Activated T-helper 17 cell treated with anti-CD3 and anti-CD28 coated beads, Interleukin-2, amount 50 U/mL, for 72 hours (primary cell): ENCODE measurements at regions not wholly inside any gene's neighbourhood (a gene's known extent, or its start where the extent isn't known, plus 50 kb on each side); places are given as distances from the start of the nearest gene placed in this dataset.
"Not testable (repeated sequence)": the region's sequence is repeated elsewhere in the genome, so short reads cannot be mapped to it uniquely, and the experiment has no call there.

Experiments
- ATAC-seq: fragments of 150-1000 bp; cut with Tn5 transposase; replicated peaks from 2 replicates; pipeline ENCODE4 v1.10.0; 2021; ENCODE audit warnings: mild to moderate bottlenecking, moderate library complexity
- H3K27ac Mint-ChIP-seq: one replicate; pipeline ENCODE4 v1.8.0; 2022; ENCODE audit warnings: mixed read lengths
- H3K27me3 Mint-ChIP-seq: one replicate; pipeline ENCODE4 v1.8.0; 2022; ENCODE audit warnings: mixed read lengths
- H3K36me3 Mint-ChIP-seq: one replicate; pipeline ENCODE4 v1.8.0; 2022; ENCODE audit warnings: low read depth, mild to moderate bottlenecking, mixed read lengths
- H3K4me1 Mint-ChIP-seq: one replicate; pipeline ENCODE4 v1.8.0; 2022; ENCODE audit warnings: mixed read lengths
- H3K4me3 Mint-ChIP-seq: one replicate; pipeline ENCODE4 v1.8.0; 2022; ENCODE audit warnings: mild to moderate bottlenecking, mixed read lengths
- H3K9me3 Mint-ChIP-seq: one replicate; pipeline ENCODE4 v1.8.0; 2022; ENCODE audit warnings: mixed read lengths

- Mint-ChIP-seq H3K4me1 (no peaks in the 10 kb centered on the region), H3K27me3 (no peaks in the 10 kb centered on the region), H3K36me3 (no peaks in the 10 kb centered on the region), H3K9me3 (no peaks in the 10 kb centered on the region), H3K27ac (no peak overlapping the region), H3K4me3 (no peak overlapping the region)
- ATAC-seq: no peak
These were observed 133.8 kb upstream of the RFX3 start for GRCh38 chr9:3659647-3660046.

GRCh38 chr9:3658964-3659363 is 133.2 kb upstream of the RFX3 start:
- H3K9me3 Mint-ChIP-seq: no peaks in the 10 kb centered on the region
- H3K27ac Mint-ChIP-seq: no peak overlapping the region
- H3K4me1 Mint-ChIP-seq: no peaks in the 10 kb centered on the region
- no peaks in the 10 kb centered on the region for H3K36me3 Mint-ChIP-seq
- ATAC-seq: no peak
- H3K27me3 Mint-ChIP-seq: no peaks in the 10 kb centered on the region
- H3K4me3 Mint-ChIP-seq: no peak overlapping the region

- H3K4me1 Mint-ChIP-seq: no peaks in the 10 kb centered on the region
- no peak overlapping the region for H3K4me3 Mint-ChIP-seq
- no peaks in the 10 kb centered on the region for H3K36me3 Mint-ChIP-seq
- H3K27me3 Mint-ChIP-seq: no peaks in the 10 kb centered on the region
- no peaks in the 10 kb centered on the region for H3K9me3 Mint-ChIP-seq
- no peak overlapping the region for H3K27ac Mint-ChIP-seq
- ATAC-seq: no peak
These were observed 130.4 kb upstream of the RFX3 start for GRCh38 chr9:3656224-3656623.

GRCh38 chr9:3650994-3651622 is 125.3 kb upstream of the RFX3 start:
- no peak for ATAC-seq
- no peak overlapping the region for H3K4me3 Mint-ChIP-seq
- H3K27ac Mint-ChIP-seq: no peak overlapping the region
- H3K4me1 Mint-ChIP-seq: no peaks in the 10 kb centered on the region
- no peaks in the 10 kb centered on the region for H3K27me3 Mint-ChIP-seq
- no peaks in the 10 kb centered on the region for H3K9me3 Mint-ChIP-seq
- H3K36me3 Mint-ChIP-seq: no peaks in the 10 kb centered on the region

GRCh38 chr9:3648722-3649246 is 123.0 kb upstream of the RFX3 start:
- H3K4me3 Mint-ChIP-seq: no peak overlapping the region
- H3K27ac Mint-ChIP-seq: no peak overlapping the region
- H3K27me3 Mint-ChIP-seq: no peaks in the 10 kb centered on the region
- ATAC-seq: no peak
- H3K9me3 Mint-ChIP-seq: no peaks in the 10 kb centered on the region
- no peaks in the 10 kb centered on the region for H3K4me1 Mint-ChIP-seq
- no peaks in the 10 kb centered on the region for H3K36me3 Mint-ChIP-seq

GRCh38 chr9:3648266-3648665 is 122.5 kb upstream of the RFX3 start:
- H3K4me1 Mint-ChIP-seq: no peaks in the 10 kb centered on the region
- H3K4me3 Mint-ChIP-seq: no peak overlapping the region
- no peak for ATAC-seq

GRCh38 chr9:3647652-3648051 is 121.9 kb upstream of the RFX3 start:
- Mint-ChIP-seq H3K9me3 (no peaks in the 10 kb centered on the region), H3K27ac (no peak overlapping the region), H3K36me3 (no peaks in the 10 kb centered on the region)

More at GRCh38 chr9:3648266-3648665, 122.5 kb upstream of the RFX3 start:
- Mint-ChIP-seq H3K36me3 (no peaks in the 10 kb centered on the region), H3K9me3 (no peaks in the 10 kb centered on the region), H3K27ac (no peak overlapping the region), H3K27me3 (no peaks in the 10 kb centered on the region)

GRCh38 chr9:3646226-3646625 is 120.4 kb upstream of the RFX3 start:
- no peaks in the 10 kb centered on the region for H3K27me3 Mint-ChIP-seq
- H3K4me3 Mint-ChIP-seq: no peak overlapping the region
- no peaks in the 10 kb centered on the region for H3K36me3 Mint-ChIP-seq
- H3K9me3 Mint-ChIP-seq: no peaks in the 10 kb centered on the region
- no peaks in the 10 kb centered on the region for H3K4me1 Mint-ChIP-seq
- no peak for ATAC-seq
- no peak overlapping the region for H3K27ac Mint-ChIP-seq

More at GRCh38 chr9:3647652-3648051, 121.9 kb upstream of the RFX3 start:
- Mint-ChIP-seq H3K4me3 (no peak overlapping the region), H3K27me3 (no peaks in the 10 kb centered on the region), H3K4me1 (no peaks in the 10 kb centered on the region)
- ATAC-seq: no peak

GRCh38 chr9:3642075-3642474 is 116.3 kb upstream of the RFX3 start:
- H3K36me3 Mint-ChIP-seq, ATAC-seq, H3K4me1 Mint-ChIP-seq, H3K9me3 Mint-ChIP-seq, H3K27me3 Mint-ChIP-seq, H3K27ac Mint-ChIP-seq, H3K4me3 Mint-ChIP-seq: not testable (repeated sequence)

- H3K27ac Mint-ChIP-seq: no peak overlapping the region
- peaks cover 14% of the 10 kb centered on the region for H3K36me3 Mint-ChIP-seq
- no peak overlapping the region for H3K4me3 Mint-ChIP-seq
- H3K4me1 Mint-ChIP-seq: no peaks in the 10 kb centered on the region
- no peaks in the 10 kb centered on the region for H3K27me3 Mint-ChIP-seq
- peaks cover 12% of the 10 kb centered on the region for H3K9me3 Mint-ChIP-seq
- no peak for ATAC-seq
These were observed 103.7 kb upstream of the RFX3 start for GRCh38 chr9:3629495-3629894.

- no peak overlapping the region for H3K27ac Mint-ChIP-seq
- H3K4me3 Mint-ChIP-seq: no peak overlapping the region
- H3K9me3 Mint-ChIP-seq: peaks cover 12% of the 10 kb centered on the region
- H3K4me1 Mint-ChIP-seq: no peaks in the 10 kb centered on the region
- peaks cover 14% of the 10 kb centered on the region for H3K36me3 Mint-ChIP-seq
- no peaks in the 10 kb centered on the region for H3K27me3 Mint-ChIP-seq
- no peak for ATAC-seq
These were observed 102.4 kb upstream of the RFX3 start for GRCh38 chr9:3628239-3628638.

- Mint-ChIP-seq H3K27ac (no peak overlapping the region), H3K9me3 (peaks cover 3% of the 10 kb centered on the region), H3K27me3 (no peaks in the 10 kb centered on the region), H3K4me1 (no peaks in the 10 kb centered on the region), H3K4me3 (no peak overlapping the region), H3K36me3 (no peaks in the 10 kb centered on the region)
- ATAC-seq: no peak
These were observed 82.2 kb upstream of the RFX3 start for GRCh38 chr9:3608011-3608410.

GRCh38 chr9:3600672-3601071 is 74.9 kb upstream of the RFX3 start:
- H3K4me3 Mint-ChIP-seq: no peak overlapping the region
- H3K36me3 Mint-ChIP-seq: no peaks in the 10 kb centered on the region
- H3K9me3 Mint-ChIP-seq: no peaks in the 10 kb centered on the region
- no peaks in the 10 kb centered on the region for H3K4me1 Mint-ChIP-seq
- no peak for ATAC-seq
- no peaks in the 10 kb centered on the region for H3K27me3 Mint-ChIP-seq
- H3K27ac Mint-ChIP-seq: no peak overlapping the region

- Mint-ChIP-seq H3K36me3 (no peaks in the 10 kb centered on the region), H3K4me3 (no peak overlapping the region), H3K27ac (no peak overlapping the region), H3K9me3 (no peaks in the 10 kb centered on the region), H3K27me3 (no peaks in the 10 kb centered on the region), H3K4me1 (no peaks in the 10 kb centered on the region)
- no peak for ATAC-seq
These were observed 72.0 kb upstream of the RFX3 start for GRCh38 chr9:3597792-3598191.

- H3K36me3 Mint-ChIP-seq: no peaks in the 10 kb centered on the region
- no peaks in the 10 kb centered on the region for H3K4me1 Mint-ChIP-seq
- H3K27ac Mint-ChIP-seq: no peak overlapping the region
- peaks cover 42% of the 10 kb centered on the region for H3K9me3 Mint-ChIP-seq
- no peak for ATAC-seq
- H3K4me3 Mint-ChIP-seq: no peak overlapping the region
- no peaks in the 10 kb centered on the region for H3K27me3 Mint-ChIP-seq
These were observed 60.3 kb upstream of the RFX3 start for GRCh38 chr9:3586066-3586465.

- Mint-ChIP-seq H3K27ac (no peak overlapping the region), H3K36me3 (no peaks in the 10 kb centered on the region), H3K9me3 (peaks cover 41% of the 10 kb centered on the region), H3K4me3 (no peak overlapping the region), H3K27me3 (no peaks in the 10 kb centered on the region), H3K4me1 (no peaks in the 10 kb centered on the region)
- ATAC-seq: no peak
These were observed 59.8 kb upstream of the RFX3 start for GRCh38 chr9:3585606-3586005.
